HepG2 (cell line): ENCODE measurements at regions not wholly inside any gene's neighbourhood (a gene's known extent, or its start where the extent isn't known, plus 50 kb on each side); places are given as distances from the start of the nearest gene placed in this dataset.
A peak's percentile ranks its signal among the peaks of the same experiment; 100 is the strongest.

ENCODE experiments used
- ATAC-seq: fragments of 200-7000 bp; cut with Tn5 transposase; 3 replicates; pipeline ENCODE4 v1.9.1; 2020; ENCODE audit warnings: mild to moderate bottlenecking, moderate library complexity
- BruUV-seq: library from RNA; stranded (reverse); fragments of 400-500 nt; replicated peaks from 2 replicates; lab custom pipeline; 2021; lab: Mats Ljungman, UMichigan
- CTCF ChIA-PET: fragments of 300-600 bp; formaldehyde crosslinking; extraction: SDS; loops from one replicate; lab custom pipeline; 2021; ENCODE audit warnings: low total read pairs, inconsistent platforms, low intra/inter-chr PET ratio; lab: Yijun Ruan, JAX
- POLR2A ChIA-PET: fragments of 350-600 bp; sonication (Branson Sonifier 250); formaldehyde crosslinking; loops from one replicate; lab custom pipeline; 2020; ENCODE audit warnings: antibody characterized with exemption, inconsistent platforms; lab: Yijun Ruan, JAX
- DNase-seq: peaks from one replicate; pipeline ENCODE4 v3.0.0-alpha.2; 2015; ENCODE audit warnings: low spot score
- FAIRE-seq: peaks from 3 replicates; lab custom pipeline; 2011; peaks lifted over from hg19 to GRCh38; lab: Jason Lieb, UNC
- H2AFZ ChIP-seq: one replicate; pipeline ENCODE4 v1.6.1; 2011; ENCODE audit warnings: low read length, inconsistent platforms
- H3K27ac ChIP-seq: fragments of 300-600 bp; 3 replicates; pipeline ENCODE4 v1.8.0; 2011; ENCODE audit warnings: mixed run types, mild to moderate bottlenecking, mixed read lengths, low read length, inconsistent platforms; ENCODE audit not compliant: insufficient read depth; ENCODE audit errors: extremely low read length
- H3K27me3 ChIP-seq, 2 experiments: fragments of 200-600 bp in 1 of 2; 2 replicates in 1 of 2; 3 replicates in 1 of 2; pipeline versions ENCODE4 v1.6.0 to v1.8.0; 2011; ENCODE audit warnings: low read length in 2 of 2, mild to moderate bottlenecking in 2 of 2, moderate library complexity in 2 of 2, inconsistent platforms in 1 of 2; ENCODE audit not compliant: insufficient read depth in 2 of 2, control insufficient read depth in 1 of 2
- H3K36me3 ChIP-seq, 2 experiments: fragments of 200-600 bp in 1 of 2; replicated peaks in 1 of 2; 2 replicates in 1 of 2; 3 replicates in 1 of 2; pipeline versions ENCODE4 v1.5.1 to v1.8.0; 2011; ENCODE audit warnings: low read length in 2 of 2, inconsistent platforms in 1 of 2; ENCODE audit not compliant: insufficient read depth in 2 of 2, control insufficient read depth in 1 of 2
- H3K4me1 ChIP-seq: 2 replicates; pipeline ENCODE4 v1.5.1; 2012; ENCODE audit warnings: low read length, inconsistent platforms; ENCODE audit not compliant: insufficient read depth
- H3K4me2 ChIP-seq: 2 replicates; pipeline ENCODE4 v1.6.0; 2011; ENCODE audit warnings: low read depth, low read length, inconsistent platforms
- H3K4me3 ChIP-seq, 3 experiments: fragments of 200-600 bp in 1 of 3; sonication (generic), shearing (Covaris generic) in 1 of 3; replicated peaks in 1 of 3; 2 replicates each; pipeline ENCODE4 v1.5.1; 2011 to 2016; ENCODE audit warnings: low read length in 3 of 3, inconsistent platforms in 2 of 3, low read depth in 2 of 3, mild to moderate bottlenecking in 2 of 3, control low read depth in 1 of 3, mixed read lengths in 1 of 3; ENCODE audit not compliant: insufficient read depth in 1 of 3
- H3K79me2 ChIP-seq: one replicate; pipeline ENCODE4 v1.6.1; 2011; ENCODE audit warnings: low read length, inconsistent platforms; ENCODE audit not compliant: insufficient read depth
- H3K9ac ChIP-seq: 2 replicates; pipeline ENCODE4 v1.6.0; 2011; ENCODE audit warnings: mild to moderate bottlenecking, low read depth, low read length, inconsistent platforms; ENCODE audit not compliant: insufficient read depth
- H3K9me3 ChIP-seq: 2 replicates; pipeline ENCODE4 v1.5.1; 2012; ENCODE audit warnings: mild to moderate bottlenecking, low read length
- H4K20me1 ChIP-seq: 2 replicates; pipeline ENCODE4 v1.6.0; 2011; ENCODE audit warnings: inconsistent platforms, mild to moderate bottlenecking, low read length, moderate library complexity; ENCODE audit not compliant: insufficient read depth
- ATF7 ChIP-seq, 2 experiments: fragments of 450-650 bp in 1 of 2; sonication (generic) in 1 of 2; formaldehyde crosslinking in 1 of 2; IDR thresholded peaks; 2 replicates each; pipeline versions ENCODE4 v1.4.0 to v1.6.1; 2016 to 2020; ENCODE audit warnings: antibody characterized with exemption in 1 of 2, mild to moderate bottlenecking in 1 of 2, missing genetic modification reagents in 1 of 2
- DDIT3 ChIP-seq: sonication (generic); formaldehyde crosslinking; IDR thresholded peaks from 2 replicates; pipeline ENCODE4 v1.4.0; 2020; ENCODE audit warnings: mild to moderate bottlenecking, missing genetic modification reagents
- DNMT3B ChIP-seq: conservative IDR thresholded peaks from 2 replicates; pipeline ENCODE4 v1.6.1; 2016; ENCODE audit warnings: missing biosample characterization, control low read depth
- KDM5A ChIP-seq: fragments of 200-600 bp; sonication (generic); IDR thresholded peaks from 2 replicates; pipeline ENCODE4 v1.7.0; 2018; ENCODE audit warnings: antibody characterized with exemption, mild to moderate bottlenecking, low read length, borderline replicate concordance
- SRSF4 ChIP-seq: fragments of 200-400 bp; formaldehyde crosslinking; IDR thresholded peaks from one replicate; pipeline ENCODE4 v1.6.1; 2018; ENCODE audit warnings: mild to moderate bottlenecking, low read depth, low read length, moderate library complexity; ENCODE audit not compliant: poor library complexity, severe bottlenecking
- ZNF180 ChIP-seq: sonication (generic); formaldehyde crosslinking; IDR thresholded peaks from 2 replicates; pipeline ENCODE4 v1.4.0; 2020; ENCODE audit warnings: low read depth, missing genetic modification reagents, borderline replicate concordance
- ZZZ3 ChIP-seq: sonication (generic); formaldehyde crosslinking; IDR thresholded peaks from 2 replicates; pipeline ENCODE4 v1.4.0; 2020; ENCODE audit warnings: missing genetic modification reagents, mild to moderate bottlenecking, borderline replicate concordance
- WGBS: methylation state at CpG from one replicate; pipeline ENCODE4 v1.1.6; 2017; ENCODE audit warnings: low lambda C conversion rate; 5-methylcytosine and 5-hydroxymethylcytosine counted together
- in situ Hi-C: cut with HindIII; loops from 2 replicates; pipeline ENCODE4 v1.10.0; 2017; ENCODE audit warnings: low pct_unique_long_range_greater_than_20kb; ENCODE audit not compliant: extremely low pct_ligation_motif_present
- intact Hi-C: fragments of 100-400 bp; cut with micrococcal nuclease; formaldehyde crosslinking; loops from one replicate; pipeline ENCODE4 v1.10.0; 2022; ENCODE audit not compliant: unreplicated experiment

DNA sequence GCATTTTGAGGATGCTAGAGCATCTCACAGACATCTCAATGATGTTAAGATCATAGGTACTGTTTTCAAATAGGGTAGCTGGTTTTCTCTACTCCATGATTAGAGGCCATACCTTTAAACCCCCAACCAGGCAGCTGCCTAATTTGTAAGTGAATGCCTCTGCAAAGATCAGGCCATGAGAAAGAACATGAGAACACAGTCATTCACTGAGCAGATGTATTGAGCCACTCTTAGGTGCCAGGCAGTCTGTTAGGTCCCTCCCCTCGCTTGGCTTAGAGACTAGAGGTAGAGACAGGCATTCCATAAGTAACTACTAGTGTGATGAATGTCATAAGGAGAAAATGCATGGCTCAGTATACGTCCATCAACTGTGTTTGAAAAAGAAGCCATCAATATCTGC, 410.0 kb downstream of the FGF9 start (continued):
- TF ChIP-seq DNMT3B (no peak), ZNF180 (CRISPR knock-in tag) (no peak), DDIT3 (CRISPR knock-in tag) (no peak), ZZZ3 (CRISPR knock-in tag) (no peak), SRSF4 (no peak)

GRCh38 chr13:22081430-22081829, 410.6 kb downstream of the FGF9 start:
- ATAC-seq (no peak), FAIRE-seq (no peak), DNase-seq (no peak)
- Histone ChIP-seq H4K20me1 (no peaks in the 10 kb centered on the region), H3K9ac (no peak overlapping the region), H3K4me3 (no peak overlapping the region), H3K4me2 (no peak overlapping the region), H3K36me3 (no peaks in the 10 kb centered on the region), H3K27me3 (no peaks in the 10 kb centered on the region), H2AFZ (no peak overlapping the region), H3K27ac (no peak overlapping the region), H3K4me1 (peaks cover 9% of the 10 kb centered on the region; the same call in 1 of the 2 replicates), H3K79me2 (no peaks in the 10 kb centered on the region), H3K9me3 (no peaks in the 10 kb centered on the region)
- in situ Hi-C loops (no loop called here), intact Hi-C loops (no loop called here)
- no peak for TF ChIP-seq KDM5A
- TF ChIP-seq ATF7 (IDR thresholded peaks at IDR 0.05): peak; percentile 71
- TF ChIP-seq ATF7 (CRISPR knock-in tag; IDR thresholded peaks at IDR 0.05): no peak
- POLR2A ChIA-PET: no interaction called here
- BruUV-seq: no TSS peak
- WGBS: 31% methylated on average over 6 of the region's 6 CpGs
- CTCF ChIA-PET: no interaction called here
